ENCODE measurements at regions not wholly inside any gene's neighbourhood (a gene's known extent, or its start where the extent isn't known, plus 50 kb on each side); places are given as distances from the start of the nearest gene placed in this dataset.

DNA sequence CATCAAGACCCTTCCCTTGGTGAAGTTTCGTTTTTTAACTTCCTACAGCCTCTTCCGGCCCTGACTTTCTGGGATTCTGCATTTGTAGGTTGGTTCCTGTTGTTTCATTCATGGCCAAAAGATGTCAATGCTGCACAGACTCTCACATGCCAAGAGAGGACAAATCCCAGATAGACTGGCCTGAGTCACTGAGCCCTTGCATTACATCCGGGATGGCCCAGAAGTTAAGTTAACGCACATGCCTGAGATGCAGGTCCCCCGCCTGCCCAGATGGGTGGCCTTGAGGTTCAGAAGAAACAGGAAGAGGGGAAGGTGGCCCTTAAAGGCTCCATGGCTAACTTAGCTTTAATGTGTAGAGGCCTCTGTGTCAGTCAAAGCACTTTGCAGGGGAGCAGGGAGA lies 51.6 kb upstream of the SRGAP3 start:
- Histone ChIP-seq H3K9ac (ENCODE audit: low read length) (no peak overlapping the region), H3K27me3 (ENCODE audit: control insufficient read depth, insufficient read depth, low read length) (no peaks in the 10 kb centered on the region), H3K4me3 (ENCODE audit: low read length) (no peak overlapping the region), H3K27ac (ENCODE audit: low read depth, low read length) (no peak overlapping the region), H3K36me3 (ENCODE audit: control insufficient read depth, insufficient read depth, low read length) (no peaks in the 10 kb centered on the region), H3K4me1 (ENCODE audit: control insufficient read depth, insufficient read depth, low read length) (peaks cover 2% of the 10 kb centered on the region)

DNA sequence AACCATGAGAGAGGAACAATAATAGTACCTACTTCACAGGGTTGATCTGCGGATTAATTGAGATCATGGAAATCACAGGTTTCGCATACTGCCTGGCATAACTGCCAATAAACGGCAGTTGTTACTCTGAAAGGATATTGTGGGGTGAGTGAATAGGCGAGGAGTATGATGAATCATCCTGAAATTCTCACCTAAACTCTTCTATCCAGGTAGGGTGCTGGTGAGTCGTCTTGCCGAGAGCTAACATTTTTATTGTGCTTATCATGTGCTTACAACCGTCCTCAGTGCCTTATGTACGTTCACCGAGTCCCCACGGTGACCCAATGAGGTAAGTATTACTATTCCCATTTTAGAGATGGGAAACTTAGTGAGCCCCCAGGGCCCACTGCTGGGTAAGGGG lies 52.4 kb upstream of the SRGAP3 start:
- Histone ChIP-seq H3K4me1 (ENCODE audit: control insufficient read depth, insufficient read depth, low read length) (peaks cover 2% of the 10 kb centered on the region), H3K9ac (ENCODE audit: low read length) (no peak overlapping the region), H3K36me3 (ENCODE audit: control insufficient read depth, insufficient read depth, low read length) (no peaks in the 10 kb centered on the region), H3K4me3 (ENCODE audit: low read length) (no peak overlapping the region), H3K27me3 (ENCODE audit: control insufficient read depth, insufficient read depth, low read length) (no peaks in the 10 kb centered on the region), H3K27ac (ENCODE audit: low read depth, low read length) (no peak overlapping the region)

DNA sequence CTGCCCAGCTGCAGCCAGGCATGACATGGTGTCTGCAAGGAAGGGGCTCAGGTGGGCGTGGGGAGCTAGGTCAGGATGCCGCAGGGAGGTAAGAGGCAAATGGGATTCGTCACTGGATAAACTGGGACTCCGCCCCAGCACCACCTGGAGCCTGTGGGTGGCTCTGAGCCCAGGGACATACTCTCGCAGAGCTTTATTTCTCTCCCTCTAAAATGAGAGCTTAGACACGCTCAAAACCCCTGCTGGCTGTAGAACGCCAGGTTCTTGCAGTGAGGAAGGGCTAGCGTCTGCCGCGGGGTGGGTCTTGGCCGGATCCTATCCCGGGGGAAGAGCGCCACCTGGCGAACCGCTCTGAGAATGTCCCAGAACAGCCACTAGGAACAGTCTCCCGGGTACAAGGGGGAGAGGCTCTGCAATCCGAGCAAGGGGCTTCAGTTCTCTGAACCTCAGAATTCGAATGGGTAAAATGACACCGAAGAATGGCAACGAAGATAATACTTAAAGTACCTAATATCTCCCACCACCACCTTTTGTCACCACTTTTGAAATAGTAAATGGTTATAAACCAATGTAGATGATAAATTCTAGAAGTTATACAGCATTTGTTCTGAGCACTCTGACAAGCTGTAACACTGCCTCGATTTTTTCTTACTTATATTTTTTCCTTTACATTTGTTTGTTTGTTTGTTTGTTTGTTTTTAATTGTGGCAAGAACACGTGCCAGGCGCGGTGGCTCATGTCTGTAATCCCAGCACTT lies 53.2 kb upstream of the SRGAP3 start:
- H3K27me3 ChIP-seq (ENCODE audit: control insufficient read depth, insufficient read depth, low read length): no peaks in the 10 kb centered on the region
- H3K4me3 ChIP-seq (ENCODE audit: low read length): peak overlapping the region; percentile 49
- H3K9ac ChIP-seq (ENCODE audit: low read length): no peak overlapping the region

DNA sequence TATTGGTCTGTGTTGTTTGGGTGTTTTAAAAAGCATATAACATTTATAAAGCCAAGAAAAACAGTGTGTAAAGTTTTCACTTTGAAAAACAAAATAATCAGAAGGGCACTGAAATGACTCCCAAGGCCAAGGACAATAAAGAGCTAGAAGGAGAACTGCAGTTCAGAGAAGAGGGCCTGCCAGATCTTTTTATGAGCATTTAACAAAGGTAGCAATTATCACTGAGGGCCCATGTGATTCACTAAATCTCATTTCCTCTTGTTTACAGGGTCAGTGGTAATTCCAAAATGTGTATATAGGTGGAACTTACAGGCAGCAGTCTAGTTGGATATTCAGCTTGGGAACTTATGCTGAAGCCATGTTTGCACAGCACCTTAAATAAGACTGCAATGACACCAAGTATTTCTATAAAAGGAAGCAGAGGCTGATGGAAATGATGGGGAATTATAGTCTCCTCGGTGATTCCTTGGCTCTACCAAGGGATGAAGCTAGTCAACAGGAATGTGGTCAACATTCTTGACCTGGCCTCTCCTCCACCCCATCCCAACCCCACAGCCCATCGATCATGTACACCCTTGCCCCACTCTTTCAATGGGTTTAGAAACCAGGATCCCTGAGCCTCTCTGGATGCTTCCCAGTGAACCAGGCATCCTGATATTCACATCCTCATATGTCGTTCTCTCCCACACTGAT lies 54.4 kb upstream of the THUMPD3 start:
- no peak overlapping the region for H3K9ac ChIP-seq (ENCODE audit: low read length)
- H3K4me1 ChIP-seq (ENCODE audit: control insufficient read depth, insufficient read depth, low read length): no peaks in the 10 kb centered on the region
- H3K4me3 ChIP-seq (ENCODE audit: low read length): no peak overlapping the region
- no peaks in the 10 kb centered on the region for H3K27me3 ChIP-seq (ENCODE audit: control insufficient read depth, insufficient read depth, low read length)
- H3K27ac ChIP-seq (ENCODE audit: low read depth, low read length): no peak overlapping the region
- H3K36me3 ChIP-seq (ENCODE audit: control insufficient read depth, insufficient read depth, low read length): no peaks in the 10 kb centered on the region

More for the DNA sequence above, 53.2 kb upstream of the SRGAP3 start:
- Histone ChIP-seq H3K27ac (ENCODE audit: low read depth, low read length) (no peak overlapping the region), H3K36me3 (ENCODE audit: control insufficient read depth, insufficient read depth, low read length) (no peaks in the 10 kb centered on the region), H3K4me1 (ENCODE audit: control insufficient read depth, insufficient read depth, low read length) (peaks cover 2% of the 10 kb centered on the region)

DNA sequence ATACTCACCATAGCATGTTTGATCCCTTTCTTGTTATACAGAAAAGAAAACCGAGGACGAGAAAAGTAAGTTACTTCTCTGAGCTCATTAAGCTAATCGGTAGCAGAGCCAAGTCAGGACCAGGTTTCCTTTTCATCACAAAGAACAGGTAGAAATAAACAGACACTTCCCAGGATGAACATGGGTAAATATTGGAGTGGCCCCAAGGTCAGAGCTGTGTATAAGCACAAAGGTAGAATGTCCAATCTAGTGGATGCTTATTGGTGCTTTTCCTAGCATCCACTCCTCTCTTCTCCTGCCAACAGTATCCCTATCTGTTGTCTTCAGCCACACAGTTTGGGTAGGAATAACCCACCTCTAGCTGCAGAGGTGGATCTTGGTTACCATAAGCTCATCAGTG lies 52.8 kb upstream of the THUMPD3 start:
- Histone ChIP-seq H3K27me3 (ENCODE audit: control insufficient read depth, insufficient read depth, low read length) (no peaks in the 10 kb centered on the region), H3K9ac (ENCODE audit: low read length) (no peak overlapping the region), H3K4me3 (ENCODE audit: low read length) (no peak overlapping the region), H3K36me3 (ENCODE audit: control insufficient read depth, insufficient read depth, low read length) (no peaks in the 10 kb centered on the region), H3K4me1 (ENCODE audit: control insufficient read depth, insufficient read depth, low read length) (no peaks in the 10 kb centered on the region), H3K27ac (ENCODE audit: low read depth, low read length) (no peak overlapping the region)

DNA sequence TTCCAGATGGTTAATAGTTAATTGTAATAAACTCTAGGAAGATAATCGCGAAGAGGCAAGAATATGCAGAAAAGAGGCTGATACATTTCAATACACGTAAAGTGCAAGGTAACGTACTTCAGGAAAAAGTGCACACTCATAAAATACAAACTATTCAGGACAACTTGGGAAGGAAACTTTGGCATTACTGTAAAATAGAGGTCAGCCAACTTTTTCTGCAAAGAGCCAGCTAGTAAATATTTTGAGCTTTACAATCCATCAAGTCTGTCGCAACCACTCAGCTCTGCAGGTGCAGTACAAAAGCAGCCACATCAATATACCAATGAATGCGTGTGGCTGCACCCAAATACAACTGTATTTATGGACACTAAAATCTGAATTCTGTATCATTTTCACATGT lies 51.6 kb upstream of the THUMPD3 start:
- H3K27ac ChIP-seq (ENCODE audit: low read depth, low read length): no peak overlapping the region
- no peaks in the 10 kb centered on the region for H3K36me3 ChIP-seq (ENCODE audit: control insufficient read depth, insufficient read depth, low read length)
- no peaks in the 10 kb centered on the region for H3K27me3 ChIP-seq (ENCODE audit: control insufficient read depth, insufficient read depth, low read length)
- no peak overlapping the region for H3K4me3 ChIP-seq (ENCODE audit: low read length)
- no peak overlapping the region for H3K9ac ChIP-seq (ENCODE audit: low read length)
- H3K4me1 ChIP-seq (ENCODE audit: control insufficient read depth, insufficient read depth, low read length): no peaks in the 10 kb centered on the region
